Astrocyte of the spinal cord (primary cell): ENCODE measurements at regions not wholly inside any gene's neighbourhood (a gene's known extent, or its start where the extent isn't known, plus 50 kb on each side); places are given as distances from the start of the nearest gene placed in this dataset.

ENCODE experiments used
- DNase-seq: peaks from one replicate; pipeline ENCODE4 v3.0.0; 2011; ENCODE audit warnings: low read depth, low spot score
- H3K4me3 ChIP-seq: 2 replicates; pipeline ENCODE4 v1.5.1; 2011; ENCODE audit warnings: low read depth, mild to moderate bottlenecking, low read length, moderate library complexity
- in situ Hi-C: cut with HindIII; loops from 2 replicates; pipeline ENCODE4 v1.10.0; 2017; ENCODE audit warnings: low sequenced_read_pairs
- TF ChIP-seq, protein P1 (sequence below): IDR thresholded peaks from 2 replicates; pipeline ENCODE4 v1.5.1; 2012; ENCODE audit warnings: low read depth, mild to moderate bottlenecking, low read length, inconsistent platforms

DNA sequence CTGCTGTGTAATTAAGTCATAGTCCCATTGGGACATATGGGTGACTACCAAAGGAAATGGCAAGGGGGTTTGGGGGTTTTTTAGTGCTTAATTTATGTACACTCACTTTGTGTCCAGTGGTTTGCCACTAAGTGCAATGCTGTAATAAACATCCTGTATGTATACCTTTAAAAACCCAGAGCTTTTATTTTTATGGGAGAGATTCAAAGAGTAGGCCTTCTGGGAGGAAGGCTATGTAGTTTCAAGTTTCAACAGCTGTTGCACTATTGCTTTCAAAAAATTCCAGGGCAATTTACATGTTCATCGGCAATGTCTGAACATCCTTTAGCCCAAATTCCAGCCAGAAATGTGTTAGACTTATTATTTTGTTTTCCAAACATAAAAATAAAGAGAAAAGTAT, 744.7 kb downstream of the XPNPEP1 start:
- TF ChIP-seq, protein P1, sequence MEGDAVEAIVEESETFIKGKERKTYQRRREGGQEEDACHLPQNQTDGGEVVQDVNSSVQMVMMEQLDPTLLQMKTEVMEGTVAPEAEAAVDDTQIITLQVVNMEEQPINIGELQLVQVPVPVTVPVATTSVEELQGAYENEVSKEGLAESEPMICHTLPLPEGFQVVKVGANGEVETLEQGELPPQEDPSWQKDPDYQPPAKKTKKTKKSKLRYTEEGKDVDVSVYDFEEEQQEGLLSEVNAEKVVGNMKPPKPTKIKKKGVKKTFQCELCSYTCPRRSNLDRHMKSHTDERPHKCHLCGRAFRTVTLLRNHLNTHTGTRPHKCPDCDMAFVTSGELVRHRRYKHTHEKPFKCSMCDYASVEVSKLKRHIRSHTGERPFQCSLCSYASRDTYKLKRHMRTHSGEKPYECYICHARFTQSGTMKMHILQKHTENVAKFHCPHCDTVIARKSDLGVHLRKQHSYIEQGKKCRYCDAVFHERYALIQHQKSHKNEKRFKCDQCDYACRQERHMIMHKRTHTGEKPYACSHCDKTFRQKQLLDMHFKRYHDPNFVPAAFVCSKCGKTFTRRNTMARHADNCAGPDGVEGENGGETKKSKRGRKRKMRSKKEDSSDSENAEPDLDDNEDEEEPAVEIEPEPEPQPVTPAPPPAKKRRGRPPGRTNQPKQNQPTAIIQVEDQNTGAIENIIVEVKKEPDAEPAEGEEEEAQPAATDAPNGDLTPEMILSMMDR = no peak
- in situ Hi-C loops = no loop called here
- no peak for DNase-seq
- H3K4me3 ChIP-seq = no peak overlapping the region

GRCh38 chr10:109174526-109174925, 748.8 kb downstream of the XPNPEP1 start:
- DNase-seq = no peak
- in situ Hi-C loops = no loop called here
- no peak overlapping the region for H3K4me3 ChIP-seq
- TF ChIP-seq, protein P1 = no peak

GRCh38 chr10:109173937-109174336, 749.4 kb downstream of the XPNPEP1 start:
- DNase-seq = no peak
- H3K4me3 ChIP-seq = no peak overlapping the region
- TF ChIP-seq, protein P1 = no peak
- in situ Hi-C loops = no loop called here

DNA sequence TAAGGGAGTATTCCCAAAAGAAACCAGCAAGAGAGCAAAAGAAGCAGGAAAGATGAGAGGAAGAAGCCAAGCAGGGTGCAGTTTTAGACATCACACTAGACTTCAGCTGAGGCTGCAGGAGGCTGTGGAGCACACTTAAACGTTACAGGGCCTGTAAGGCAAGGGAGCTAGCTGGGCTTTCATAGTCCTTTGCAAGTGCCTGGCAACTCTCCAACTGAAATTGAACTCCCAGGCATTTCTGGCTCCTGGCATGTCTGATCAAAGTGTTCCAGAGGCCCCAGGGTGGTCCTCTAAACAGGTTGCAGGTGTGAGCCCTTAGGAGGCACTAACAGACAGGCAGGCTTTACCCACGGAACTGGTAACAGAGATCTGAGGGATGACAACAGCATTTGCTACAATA, 750.2 kb downstream of the XPNPEP1 start:
- no peak overlapping the region for H3K4me3 ChIP-seq
- TF ChIP-seq, protein P1 = no peak
- in situ Hi-C loops = no loop called here
- no peak for DNase-seq

DNA sequence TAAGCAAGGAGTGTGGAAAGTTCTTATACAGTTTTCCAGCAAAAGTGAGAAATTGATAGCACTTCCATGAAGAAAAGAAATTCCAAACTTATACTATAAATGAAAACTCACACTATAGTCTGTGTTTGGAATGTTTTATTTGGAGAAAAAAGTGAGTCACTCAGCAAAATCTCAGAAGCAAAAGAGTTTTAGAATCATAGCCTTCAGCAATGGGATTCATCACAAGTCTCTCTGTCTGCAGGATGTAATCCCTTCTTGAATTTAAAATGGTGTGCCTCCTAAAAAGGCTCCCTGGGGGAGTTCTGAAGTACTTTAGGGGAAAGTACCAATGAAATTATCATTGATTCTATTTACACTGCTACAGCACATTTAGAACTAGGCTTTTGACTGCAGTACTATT, 756.4 kb downstream of the XPNPEP1 start:
- no peak overlapping the region for H3K4me3 ChIP-seq
- TF ChIP-seq, protein P1 = no peak
- in situ Hi-C loops = no loop called here
- no peak for DNase-seq

DNA sequence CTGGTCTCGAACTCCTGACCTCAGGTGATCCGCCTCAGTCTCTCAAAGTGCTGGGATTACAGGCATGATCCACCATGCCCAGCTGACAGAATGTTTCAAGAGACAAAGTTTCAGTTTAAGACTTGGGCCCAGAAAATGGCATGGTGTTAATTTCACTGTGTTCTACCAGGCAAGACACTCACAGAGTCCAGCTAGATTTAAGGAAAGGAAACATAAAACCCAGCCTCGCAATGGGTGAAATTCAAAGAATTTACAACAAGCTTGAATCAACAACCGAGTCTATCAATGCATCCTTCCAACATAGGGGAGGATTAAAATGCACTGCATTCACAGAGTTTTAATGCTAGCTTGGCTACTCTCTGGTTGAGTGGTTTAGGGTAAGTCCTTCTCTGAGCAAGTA, 764.0 kb downstream of the XPNPEP1 start:
- no peak for DNase-seq
- in situ Hi-C loops = no loop called here
- no peak overlapping the region for H3K4me3 ChIP-seq
- TF ChIP-seq, protein P1 = no peak

GRCh38 chr10:109156396-109156795, 766.9 kb downstream of the XPNPEP1 start:
- no peak overlapping the region for H3K4me3 ChIP-seq
- no peak for DNase-seq
- in situ Hi-C loops = no loop called here
- TF ChIP-seq, protein P1 = no peak
